Activated T-cell treated with anti-CD3 and anti-CD28 coated beads for 4 hours (primary cell): ENCODE measurements at regions not wholly inside any gene's neighbourhood (a gene's known extent, or its start where the extent isn't known, plus 50 kb on each side); places are given as distances from the start of the nearest gene placed in this dataset.

Experiments
- DNase-seq: peaks from one replicate; pipeline ENCODE4 v3.0.0-alpha.2; 2020

DNA sequence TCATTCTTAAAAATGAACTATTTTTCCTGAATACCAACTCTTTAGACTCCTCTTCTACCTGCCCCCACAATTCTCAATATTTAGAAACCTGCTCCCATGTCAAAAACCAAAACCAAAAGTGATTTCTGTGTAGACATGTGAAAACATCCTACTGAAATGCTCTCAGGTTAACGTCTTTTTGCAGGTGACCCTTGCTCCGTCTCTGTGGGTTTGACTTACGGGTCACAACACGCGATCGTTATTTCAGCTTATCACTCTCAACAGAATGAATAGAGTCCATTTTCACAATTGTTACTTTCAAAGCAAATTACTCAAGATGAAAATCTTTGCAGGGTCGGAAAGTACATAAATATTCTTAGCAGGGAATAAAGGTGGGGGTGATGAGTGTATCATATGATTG is 456.3 kb upstream of the SGCD start:
- no peak for DNase-seq

DNA sequence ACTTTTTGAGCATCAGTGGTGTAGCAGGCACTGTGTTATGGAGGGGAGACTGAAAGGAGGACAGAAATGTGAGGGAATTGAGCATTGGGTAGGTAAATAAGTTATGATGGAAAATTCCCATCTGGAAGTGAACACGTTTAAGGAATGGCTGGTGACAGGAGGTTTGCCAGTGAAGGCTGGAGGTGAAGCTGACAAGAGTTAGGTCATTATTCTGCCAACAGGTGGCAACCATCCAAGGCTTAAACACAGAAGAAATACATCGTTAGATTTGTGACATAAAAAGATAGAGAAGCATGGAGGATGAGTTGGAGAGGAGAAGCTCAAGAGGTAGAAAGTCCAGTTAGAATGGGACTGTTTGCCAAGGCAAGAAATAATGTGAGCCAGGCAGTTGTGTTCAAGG is 455.3 kb upstream of the SGCD start:
- no peak for DNase-seq

DNA sequence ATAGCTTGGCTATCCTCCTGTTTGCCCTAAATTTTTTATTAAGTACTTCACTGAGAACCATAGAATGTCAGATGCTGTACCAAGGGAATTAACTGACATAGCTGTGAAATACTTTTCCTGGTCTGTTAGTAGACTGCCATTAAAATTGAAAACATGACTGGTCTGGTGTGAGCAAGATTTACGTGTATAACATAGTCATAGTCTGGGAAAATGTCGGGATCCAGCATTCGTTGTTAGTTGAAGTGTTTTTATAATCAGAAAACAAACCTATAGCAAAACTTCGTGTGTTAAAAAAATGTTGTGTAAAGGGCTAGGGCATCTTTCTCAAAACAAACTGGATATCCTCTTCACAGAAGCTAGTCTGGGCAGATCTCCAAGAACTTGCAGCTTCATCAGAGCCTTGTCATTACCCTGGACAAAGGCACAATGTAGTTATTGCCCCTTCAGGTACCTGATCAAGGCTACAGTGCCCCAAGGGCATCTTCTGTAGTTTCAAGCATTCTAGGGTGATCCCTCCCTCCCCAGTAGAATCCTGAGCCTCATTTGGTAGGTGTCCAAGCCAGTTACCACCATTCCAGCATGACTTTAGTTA is 454.2 kb upstream of the SGCD start:
- DNase-seq = no peak

DNA sequence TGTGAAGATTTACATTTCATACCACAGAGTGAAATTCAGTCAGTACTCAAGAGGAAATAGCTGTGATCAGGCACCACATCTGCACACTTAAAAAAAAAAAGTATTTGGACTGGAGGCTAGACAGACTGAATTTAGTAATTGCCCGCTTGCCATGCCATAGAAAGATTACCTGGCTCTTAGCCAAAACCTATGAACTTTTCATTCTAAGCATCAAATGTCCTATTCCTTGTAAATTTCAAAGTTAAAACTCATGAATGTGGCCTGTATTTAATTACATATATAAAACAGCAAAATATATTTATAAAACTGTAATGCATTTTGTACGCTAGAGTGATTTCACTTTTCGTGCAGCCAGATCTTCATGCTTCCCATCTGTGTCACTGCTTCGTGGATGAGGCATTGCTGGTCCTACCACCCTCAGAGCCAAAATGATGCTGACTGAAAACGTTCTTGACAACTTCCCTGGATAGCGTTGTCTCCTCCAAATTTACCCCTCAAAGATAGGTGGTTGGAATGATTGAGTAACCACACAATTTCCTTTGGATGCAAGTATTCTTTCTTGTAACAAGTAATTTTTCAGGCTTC is 447.9 kb upstream of the SGCD start:
- DNase-seq = no peak

DNA sequence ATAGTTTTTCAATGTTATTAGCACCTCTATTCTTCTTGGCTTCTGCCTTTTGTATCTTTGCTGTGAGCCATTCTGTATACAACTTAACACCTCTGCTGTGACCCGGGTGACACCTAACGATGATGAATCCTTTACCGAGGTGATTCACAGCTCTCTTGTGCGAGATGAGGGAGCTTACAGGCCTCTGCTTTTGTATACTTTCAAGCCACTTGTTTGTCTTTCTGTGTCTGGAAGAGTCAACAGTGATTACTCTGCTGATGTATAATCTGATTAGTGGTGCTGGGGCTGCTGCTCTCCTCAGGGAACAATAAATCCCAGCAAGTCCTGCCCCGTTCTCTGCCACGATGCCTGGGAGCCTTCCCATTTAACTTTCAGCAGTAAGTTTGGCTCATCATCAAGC is 442.9 kb upstream of the SGCD start:
- no peak for DNase-seq

DNA sequence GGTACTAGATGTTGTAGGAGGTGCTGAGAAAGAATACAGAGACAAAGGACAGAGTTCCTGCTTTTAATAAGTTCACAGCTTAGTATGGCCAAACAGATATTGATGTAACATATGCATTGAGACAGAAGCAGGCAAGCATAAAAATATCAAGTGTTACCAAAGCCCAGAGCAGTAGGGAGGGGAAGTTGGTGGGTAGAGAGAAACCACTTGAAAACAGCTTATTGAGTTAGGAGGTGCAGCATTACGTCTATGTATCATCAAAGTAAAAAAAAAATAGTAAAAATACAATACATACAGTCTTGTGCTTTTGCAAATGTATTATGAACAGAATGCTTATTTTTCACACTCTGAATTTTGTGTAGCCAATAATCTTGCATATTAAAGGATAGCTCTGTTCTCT is 441.8 kb upstream of the SGCD start:
- DNase-seq = no peak

DNA sequence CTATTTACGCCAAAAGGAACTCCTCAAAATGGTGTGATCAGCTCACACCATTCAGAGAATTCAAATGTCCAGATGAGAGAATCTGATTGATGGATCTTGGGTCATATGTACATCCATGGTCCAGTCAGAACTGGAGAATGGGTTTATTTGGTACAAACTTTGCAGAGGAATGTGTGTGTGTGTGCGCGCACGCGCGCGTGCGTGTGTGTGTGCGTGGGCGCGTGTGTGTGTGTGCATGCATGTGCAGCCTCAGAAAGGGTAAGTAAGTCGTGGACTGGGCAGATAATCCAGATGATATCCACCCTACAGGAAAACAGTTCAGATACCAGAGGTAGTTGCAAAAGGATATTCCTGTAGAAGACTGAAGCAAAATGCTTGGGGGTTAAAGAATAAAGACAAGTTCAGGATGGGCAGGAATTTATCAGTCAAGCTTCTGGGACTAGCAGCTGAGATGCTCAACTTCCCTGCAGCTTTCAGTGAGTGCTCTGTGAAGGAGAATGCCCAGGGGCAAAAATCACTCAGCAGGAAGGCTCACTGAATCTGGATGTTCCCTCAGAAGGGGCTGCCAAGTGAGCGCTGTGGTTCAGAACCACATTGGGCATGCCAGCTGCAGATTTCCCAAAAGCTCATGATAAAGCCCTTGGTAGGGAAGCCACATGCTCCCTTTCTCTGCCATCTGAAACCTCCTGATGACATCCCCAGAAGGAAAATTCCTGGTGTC is 440.5 kb upstream of the SGCD start:
- no peak for DNase-seq

DNA sequence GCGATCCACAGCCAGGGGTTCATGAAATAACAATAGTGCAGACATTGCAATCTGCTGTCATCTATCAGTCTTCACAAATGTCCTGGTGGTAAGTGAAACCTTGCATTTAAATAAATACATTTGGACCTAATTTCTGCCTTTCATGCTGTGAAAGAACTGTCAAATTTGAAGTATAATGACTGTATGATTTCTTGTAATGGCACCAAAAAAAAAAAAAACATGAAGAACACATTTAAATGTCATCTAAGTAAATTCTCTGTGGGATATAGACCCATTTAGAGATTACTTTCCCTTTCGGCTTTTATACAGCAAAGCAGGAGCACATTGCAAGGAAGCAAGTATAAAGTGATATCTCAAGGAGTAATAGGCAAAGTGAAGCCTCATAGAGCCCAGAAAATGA is 431.5 kb upstream of the SGCD start:
- no peak for DNase-seq

DNA sequence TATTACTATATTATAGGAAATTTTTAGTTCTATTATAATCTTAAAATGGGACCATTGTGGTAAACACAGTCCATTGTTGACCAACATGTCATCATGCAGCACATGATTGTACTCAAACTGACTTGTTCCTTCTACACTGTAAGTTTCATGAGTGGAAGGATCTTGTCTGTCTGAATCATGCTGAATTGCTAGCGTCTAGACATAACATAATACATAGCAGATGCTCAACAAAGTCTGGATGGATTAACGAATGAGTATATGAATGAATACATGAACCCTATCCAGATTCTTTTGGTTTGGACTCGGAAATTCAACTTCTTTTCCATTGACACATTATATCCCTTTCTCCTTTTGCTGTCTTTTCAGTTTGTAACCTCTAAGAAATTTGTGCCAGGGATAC is 429.2 kb upstream of the SGCD start:
- no peak for DNase-seq

DNA sequence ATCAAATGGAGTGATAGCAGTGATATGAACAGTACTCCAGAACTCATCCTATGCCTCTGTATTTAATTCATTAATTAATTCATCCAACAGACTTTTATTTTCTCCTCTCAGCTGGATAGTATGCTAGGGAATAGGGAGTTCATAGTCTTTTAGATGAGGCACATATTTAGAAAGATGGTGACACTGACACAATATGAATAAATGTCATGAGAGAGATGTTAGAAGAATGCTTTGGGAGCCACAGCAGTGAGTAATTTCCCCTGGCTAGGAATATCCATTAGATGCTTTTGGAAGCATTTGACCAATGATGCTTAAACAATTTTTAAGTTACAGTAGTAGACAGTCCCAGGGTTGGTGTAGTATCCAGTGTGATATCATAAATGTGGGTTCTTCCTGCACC is 428.7 kb upstream of the SGCD start:
- DNase-seq = no peak

DNA sequence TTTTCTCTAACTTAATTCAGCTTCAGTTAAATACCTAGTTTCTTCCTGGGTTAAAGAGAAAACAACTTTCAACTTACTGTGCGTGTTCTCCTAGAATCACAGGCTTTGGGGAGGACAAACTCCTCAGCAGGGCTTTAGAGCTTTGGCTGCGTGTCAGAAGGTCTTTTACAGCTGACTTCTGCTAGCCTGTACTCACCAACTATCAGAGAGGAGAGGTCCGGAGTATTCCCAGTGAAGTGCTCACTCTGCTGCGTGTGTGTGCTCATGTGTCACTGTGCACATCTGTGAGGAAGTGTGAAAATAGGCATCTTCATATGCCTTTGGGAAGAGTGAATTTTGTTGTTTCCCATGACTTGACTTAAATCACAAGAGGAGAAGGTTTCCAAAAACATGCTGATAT is 423.2 kb upstream of the SGCD start:
- DNase-seq = no peak

DNA sequence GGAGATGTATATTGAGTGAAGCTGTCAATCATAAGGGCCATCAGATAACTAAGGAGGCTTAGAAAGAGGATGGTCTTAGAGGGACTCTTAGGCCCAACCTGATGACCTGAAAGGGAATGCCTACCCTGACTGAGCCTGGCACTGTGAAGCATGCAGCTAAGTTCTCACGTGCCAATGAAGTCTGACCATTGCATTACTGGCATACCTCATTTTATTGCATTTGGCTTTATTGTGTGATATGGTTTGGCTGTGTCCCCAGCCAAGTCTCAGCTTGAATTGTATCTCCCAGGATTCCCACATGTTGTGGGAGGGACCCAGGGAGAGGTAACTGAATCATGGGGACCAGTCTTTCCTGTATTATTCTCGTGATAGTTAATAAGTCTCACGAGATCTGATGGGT is 421.6 kb upstream of the SGCD start:
- DNase-seq = no peak

DNA sequence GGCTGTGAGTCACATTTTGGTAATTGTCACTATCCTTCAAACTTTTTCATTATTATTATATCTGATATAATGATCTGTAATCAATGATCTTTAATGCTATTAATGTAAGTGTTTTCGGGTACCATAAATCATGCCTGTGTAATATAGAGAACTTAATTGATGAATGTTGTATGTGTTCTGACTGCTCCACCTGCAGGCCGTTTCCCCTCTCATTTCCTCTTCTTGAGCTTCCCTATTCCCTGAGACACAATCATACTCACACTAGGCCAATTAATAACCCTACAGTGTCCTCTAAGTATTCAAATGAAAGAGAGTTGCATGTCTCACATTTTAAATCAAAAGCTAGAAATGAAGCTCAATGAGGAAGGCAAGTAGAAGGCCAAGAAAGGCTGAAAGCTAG is 420.9 kb upstream of the SGCD start:
- no peak for DNase-seq

DNA sequence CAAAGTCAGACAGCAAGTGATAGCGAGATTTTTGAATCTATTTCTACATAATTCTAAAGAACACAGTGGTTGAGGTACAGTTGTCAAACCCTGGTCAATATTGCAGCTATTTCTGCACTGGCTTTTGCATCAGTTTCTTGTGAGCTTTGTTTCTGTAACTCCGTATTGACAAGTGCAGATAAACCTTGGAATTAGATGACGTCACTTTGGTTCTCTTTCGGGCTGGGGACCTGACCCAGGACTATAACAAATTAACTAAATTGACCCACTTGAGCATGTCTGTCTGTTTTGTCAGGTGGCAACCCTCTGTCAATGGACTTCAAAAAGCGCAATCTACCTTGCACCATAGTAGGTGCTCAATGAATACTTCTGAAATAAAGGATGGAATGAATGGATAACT is 418.4 kb upstream of the SGCD start:
- no peak for DNase-seq

DNA sequence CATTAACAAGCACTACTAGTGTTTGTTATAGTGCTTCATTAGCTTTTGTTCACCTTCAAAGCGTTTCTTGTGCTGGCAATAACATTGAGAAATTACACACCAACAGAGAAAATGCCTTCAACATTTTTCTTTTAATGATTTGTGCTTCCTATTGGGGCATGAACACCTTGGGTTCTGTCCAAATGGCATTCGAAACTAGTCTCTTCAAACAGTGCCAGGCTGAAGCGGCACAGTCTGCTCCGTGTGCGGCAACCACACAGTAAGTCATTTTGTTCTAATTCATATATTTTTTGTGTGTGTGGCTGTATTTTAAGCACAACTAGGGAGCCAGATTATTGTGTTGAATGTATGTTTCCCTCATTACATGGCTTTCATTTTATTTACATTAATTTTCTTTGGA is 414.7 kb upstream of the SGCD start:
- no peak for DNase-seq

DNA sequence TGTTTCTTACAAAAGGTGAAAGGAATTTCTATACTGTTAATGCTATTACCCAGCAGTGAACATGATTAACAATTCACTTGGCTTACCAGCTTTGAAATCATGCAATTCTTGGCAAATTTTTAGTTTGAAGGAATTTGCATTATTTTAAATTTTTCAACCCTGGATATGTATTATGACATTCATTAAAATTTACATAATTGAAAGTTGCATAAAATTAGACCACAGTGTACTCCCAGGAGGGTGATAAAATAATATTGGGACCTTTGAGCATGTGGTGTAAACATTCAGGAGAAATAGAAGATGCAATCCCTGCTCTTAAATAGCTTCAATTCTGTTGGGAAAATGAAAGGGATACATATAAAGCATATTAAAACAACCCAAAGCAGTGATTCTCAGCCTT is 412.2 kb upstream of the SGCD start:
- DNase-seq = no peak

DNA sequence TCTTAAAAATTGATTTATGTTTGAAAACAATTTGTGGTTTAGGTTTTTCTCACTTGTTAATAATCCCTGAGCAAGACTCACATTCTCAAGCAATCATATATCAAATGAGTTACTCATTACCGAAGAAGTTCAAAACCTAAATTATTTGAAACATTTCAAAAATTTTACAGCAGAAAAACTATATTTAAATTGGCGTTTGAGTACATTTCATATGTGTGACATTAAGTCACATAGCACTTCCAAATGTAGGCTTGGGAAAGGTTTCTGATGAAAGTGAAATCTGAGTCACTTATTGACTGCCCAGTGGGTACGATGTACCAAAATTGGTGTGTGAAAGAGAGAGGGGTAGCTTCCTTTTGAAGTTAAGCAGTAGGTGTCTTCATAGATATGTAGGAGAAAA is 411.4 kb upstream of the SGCD start:
- no peak for DNase-seq

DNA sequence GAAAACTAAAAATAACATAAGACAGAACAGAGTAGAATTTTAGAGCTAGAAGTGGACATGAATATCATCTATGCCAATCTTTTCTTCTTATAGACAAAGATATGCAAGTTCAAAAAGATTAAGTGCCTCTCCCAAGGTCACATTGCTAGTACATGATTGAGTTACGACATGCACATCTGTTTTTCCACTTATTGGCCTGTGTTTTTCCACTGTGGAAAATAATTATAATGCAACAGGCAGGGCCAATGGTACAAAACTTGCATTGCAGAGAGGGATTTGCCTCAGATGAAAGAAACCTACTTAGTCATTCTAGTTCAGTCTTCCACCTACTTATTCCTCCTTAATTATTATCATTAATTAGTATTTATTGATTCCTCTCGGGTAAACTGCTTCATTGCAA is 407.8 kb upstream of the SGCD start:
- no peak for DNase-seq

DNA sequence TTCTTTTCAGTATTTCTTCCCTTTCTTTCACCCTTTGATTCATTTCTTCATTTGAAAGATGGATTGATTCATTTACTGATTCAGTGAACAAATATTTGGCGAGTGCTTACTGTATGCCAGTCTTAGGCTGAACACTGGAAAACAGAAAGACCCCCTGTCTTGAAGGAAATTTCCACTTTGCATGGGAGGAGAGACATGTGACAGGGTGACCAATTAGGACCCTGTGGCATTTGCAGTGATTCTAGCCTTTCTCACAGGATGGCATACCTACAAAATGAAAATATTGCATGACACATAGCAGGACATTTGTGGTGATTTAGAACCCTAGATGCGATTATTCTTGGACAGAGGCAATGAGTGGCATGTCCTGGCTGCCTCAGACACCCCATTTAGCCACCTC is 407.2 kb upstream of the SGCD start:
- DNase-seq = no peak

DNA sequence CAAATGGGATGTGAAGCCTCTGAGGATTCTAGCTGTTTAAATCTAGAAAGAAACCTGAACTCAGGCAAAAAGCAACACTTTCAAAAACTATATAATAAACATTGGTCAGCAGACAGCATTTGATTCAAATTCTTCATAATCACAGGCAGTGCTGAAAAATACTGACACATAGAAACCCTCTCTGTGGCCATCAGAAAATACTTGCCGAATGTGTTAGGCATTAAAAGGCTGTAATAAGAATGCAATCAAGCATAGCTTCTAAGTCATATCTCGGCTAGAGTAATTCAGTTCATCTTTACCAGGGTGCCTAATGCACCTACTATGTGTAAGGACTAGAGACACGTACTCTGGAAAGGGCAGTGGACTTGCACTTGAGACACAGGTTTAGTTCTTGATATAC is 405.3 kb upstream of the SGCD start:
- DNase-seq = no peak

DNA sequence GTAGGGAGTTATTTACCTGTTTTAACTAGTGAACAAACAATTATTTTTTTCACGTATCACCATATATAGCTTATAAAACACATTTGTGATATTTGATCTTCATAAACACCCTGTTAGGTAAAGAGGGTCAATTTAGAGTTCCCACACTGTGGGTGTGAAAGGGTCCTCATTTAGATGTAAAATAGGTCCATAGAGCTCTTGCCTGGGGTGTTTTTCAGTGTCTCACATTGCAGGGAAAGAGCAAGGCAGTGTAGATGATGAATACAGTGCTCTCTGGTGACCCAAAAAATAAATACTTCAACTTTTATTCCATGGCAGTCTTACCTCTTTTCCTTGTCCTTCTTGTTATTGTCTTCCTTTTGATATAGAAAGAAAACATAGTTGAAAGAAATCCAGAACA is 403.2 kb upstream of the SGCD start:
- DNase-seq = no peak

DNA sequence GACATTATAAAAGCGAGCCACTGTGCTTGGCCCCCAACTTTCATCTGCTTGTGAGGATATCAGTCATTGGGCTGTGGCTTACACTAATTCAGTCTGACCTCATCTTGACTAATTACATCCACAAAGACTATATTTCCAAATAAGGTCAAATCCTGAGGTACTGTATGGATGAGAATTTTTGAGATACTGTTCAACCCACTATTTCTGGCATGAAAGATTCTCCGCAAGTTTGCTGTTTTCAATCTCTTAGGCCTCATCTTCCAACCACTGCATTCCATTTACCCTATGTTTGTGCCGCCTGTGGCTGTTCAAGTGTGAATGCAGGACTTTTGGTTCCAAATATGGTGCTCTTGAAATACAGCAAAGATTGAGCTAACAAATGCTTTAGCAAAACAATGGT is 400.9 kb upstream of the SGCD start:
- no peak for DNase-seq

DNA sequence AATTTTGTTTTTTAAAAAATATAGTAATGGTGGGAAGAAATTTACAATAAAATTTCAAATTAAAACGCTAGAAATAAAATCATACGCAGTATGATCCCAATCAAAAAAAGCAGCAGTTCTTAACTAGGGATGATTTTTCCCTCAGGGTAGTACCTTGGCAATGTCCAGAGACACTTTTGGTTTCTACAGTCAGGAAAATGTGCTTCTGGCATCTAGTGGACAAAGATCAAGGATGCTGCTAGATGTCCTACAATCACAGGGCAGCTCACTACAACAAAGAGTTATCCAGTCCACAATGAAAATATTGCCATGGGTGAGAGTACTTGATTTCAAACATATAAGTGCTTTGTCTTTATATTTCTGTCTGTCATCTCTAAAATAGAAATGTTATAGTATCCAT is 400.2 kb upstream of the SGCD start:
- DNase-seq = no peak

DNA sequence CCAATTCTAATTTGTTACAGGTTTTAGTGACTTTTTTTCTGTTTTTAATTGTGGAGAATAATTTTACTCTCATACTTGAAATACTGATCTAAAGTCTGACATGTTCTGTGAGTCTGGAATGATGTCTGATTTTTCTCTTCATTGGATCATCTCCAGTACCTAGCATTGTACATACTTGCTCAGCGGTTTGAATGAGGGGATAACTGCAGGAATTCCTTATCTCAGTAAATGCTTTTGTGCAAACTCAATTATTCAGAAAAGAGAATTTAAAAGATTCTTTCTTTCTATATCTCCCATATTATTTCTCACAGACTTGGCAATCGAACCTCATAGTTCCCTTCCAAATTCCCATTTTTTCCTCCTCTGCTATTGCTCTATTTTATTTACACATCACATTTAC is 397.9 kb upstream of the SGCD start:
- DNase-seq = no peak

DNA sequence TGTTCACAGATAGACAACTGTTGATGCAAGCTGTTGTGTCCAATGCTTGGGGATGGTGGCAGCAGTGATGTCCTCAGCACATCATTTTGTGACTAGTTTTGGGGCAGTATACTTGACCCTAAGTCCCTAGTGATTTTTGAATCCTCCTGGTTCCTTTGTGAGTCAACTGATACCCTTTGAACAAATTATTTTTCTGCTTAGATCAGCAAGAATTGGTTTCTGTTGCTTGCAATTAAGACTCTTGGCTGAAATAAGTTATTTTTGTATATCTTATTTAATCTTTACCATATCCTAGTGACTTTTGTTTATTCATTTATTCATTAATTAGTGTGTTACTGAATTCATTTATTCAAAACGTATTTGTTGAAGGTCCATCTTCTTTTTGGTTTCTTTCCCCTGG is 392.0 kb upstream of the SGCD start:
- no peak for DNase-seq
